ENCODE measurements at regions not wholly inside any gene's neighbourhood (a gene's known extent, or its start where the extent isn't known, plus 50 kb on each side); places are given as distances from the start of the nearest gene placed in this dataset.

DNA sequence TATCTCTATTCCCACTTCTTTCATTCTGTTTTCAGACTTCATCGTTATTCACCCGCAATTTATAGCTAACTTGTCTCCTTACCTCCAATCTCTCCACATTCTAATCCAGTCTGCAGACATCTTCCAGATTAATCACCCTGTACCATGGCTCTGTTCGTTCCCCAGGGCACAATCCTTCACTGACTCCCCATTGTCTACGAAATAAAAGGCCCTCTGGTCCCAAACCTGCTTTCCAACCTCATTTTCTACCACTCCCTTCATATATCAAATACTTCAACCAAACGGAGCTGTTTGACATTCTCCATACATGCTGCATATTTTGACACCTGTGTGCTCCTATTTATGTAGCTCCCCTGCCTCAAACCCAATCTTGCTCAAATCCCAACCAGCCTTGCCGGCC, 1720.6 kb upstream of the WWC1 start:
- WGBS (ENCODE audit: insufficient coverage, insufficient replicate concordance, low lambda C conversion rate, missing lambda C conversion rate): 21% methylated on average over 6 of the region's 6 CpGs
- Histone ChIP-seq H3K9me3 (replicated peaks; ENCODE audit: control insufficient read depth, insufficient read depth, low read length) (no peaks in the 10 kb centered on the region), H3K4me1 (ENCODE audit: control insufficient read depth, insufficient read depth, low read length) (no peaks in the 10 kb centered on the region), H3K36me3 (ENCODE audit: control insufficient read depth in 2 of 2, insufficient read depth in 2 of 2, low read length in 1 of 2) (no peaks in the 10 kb centered on the region), H3K4me2 (ENCODE audit: control insufficient read depth, insufficient read depth) (no peak overlapping the region), H4K20me1 (ENCODE audit: control insufficient read depth, insufficient read depth) (no peaks in the 10 kb centered on the region), H3K4me3 (no peak overlapping the region), H3K9ac (ENCODE audit: control insufficient read depth, insufficient read depth, low read length) (no peak overlapping the region), H3K79me2 (ENCODE audit: control insufficient read depth, insufficient read depth, low read length) (no peaks in the 10 kb centered on the region), H3K27me3 (replicated peaks in 1 of 2; ENCODE audit: control insufficient read depth in 2 of 2, insufficient read depth in 2 of 2, low read length in 1 of 2) (no peaks in the 10 kb centered on the region), H3K27ac (ENCODE audit: control insufficient read depth, insufficient read depth) (no peak overlapping the region), H2AFZ (ENCODE audit: control insufficient read depth, low read depth, low read length) (no peak overlapping the region)
- in situ Hi-C loops (cut with MboI): no loop called here
- TF ChIP-seq, protein P1, sequence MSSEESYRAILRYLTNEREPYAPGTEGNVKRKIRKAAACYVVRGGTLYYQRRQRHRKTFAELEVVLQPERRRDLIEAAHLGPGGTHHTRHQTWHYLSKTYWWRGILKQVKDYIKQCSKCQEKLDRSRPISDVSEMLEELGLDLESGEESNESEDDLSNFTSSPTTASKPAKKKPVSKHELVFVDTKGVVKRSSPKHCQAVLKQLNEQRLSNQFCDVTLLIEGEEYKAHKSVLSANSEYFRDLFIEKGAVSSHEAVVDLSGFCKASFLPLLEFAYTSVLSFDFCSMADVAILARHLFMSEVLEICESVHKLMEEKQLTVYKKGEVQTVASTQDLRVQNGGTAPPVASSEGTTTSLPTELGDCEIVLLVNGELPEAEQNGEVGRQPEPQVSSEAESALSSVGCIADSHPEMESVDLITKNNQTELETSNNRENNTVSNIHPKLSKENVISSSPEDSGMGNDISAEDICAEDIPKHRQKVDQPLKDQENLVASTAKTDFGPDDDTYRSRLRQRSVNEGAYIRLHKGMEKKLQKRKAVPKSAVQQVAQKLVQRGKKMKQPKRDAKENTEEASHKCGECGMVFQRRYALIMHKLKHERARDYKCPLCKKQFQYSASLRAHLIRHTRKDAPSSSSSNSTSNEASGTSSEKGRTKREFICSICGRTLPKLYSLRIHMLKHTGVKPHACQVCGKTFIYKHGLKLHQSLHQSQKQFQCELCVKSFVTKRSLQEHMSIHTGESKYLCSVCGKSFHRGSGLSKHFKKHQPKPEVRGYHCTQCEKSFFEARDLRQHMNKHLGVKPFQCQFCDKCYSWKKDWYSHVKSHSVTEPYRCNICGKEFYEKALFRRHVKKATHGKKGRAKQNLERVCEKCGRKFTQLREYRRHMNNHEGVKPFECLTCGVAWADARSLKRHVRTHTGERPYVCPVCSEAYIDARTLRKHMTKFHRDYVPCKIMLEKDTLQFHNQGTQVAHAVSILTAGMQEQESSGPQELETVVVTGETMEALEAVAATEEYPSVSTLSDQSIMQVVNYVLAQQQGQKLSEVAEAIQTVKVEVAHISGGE (CRISPR knock-in tag; IDR thresholded peaks at IDR 0.05): no peak
- TF ChIP-seq, protein P2, sequence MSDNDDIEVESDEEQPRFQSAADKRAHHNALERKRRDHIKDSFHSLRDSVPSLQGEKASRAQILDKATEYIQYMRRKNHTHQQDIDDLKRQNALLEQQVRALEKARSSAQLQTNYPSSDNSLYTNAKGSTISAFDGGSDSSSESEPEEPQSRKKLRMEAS (IDR thresholded peaks at IDR 0.05; ENCODE audit: low read depth, low read length): no peak
- RAD21 ChIA-PET (ENCODE audit: unreplicated experiment): no interaction called here
- POLR2A ChIA-PET: no interaction called here
- no peak for DNase-seq (ENCODE audit: low read depth, low spot score)
- SMC1A ChIA-PET (ENCODE audit: uncharacterized antibody, unreplicated experiment): interaction anchor here (1.1 kb wide), 1 partner anchor 13 kb away, joined by 3 read pairs; no protein-coding TSS in a partner anchor
- no peak for ATAC-seq
- intact Hi-C loops (cut with micrococcal nuclease; ENCODE audit: unreplicated experiment): no loop called here
- FAIRE-seq: no peak
- CTCF ChIA-PET: interaction anchor here (2.2 kb wide), 1 partner anchor 10 kb away, joined by 4 read pairs; no protein-coding TSS in a partner anchor
- no TSS peak for BruUV-seq (replicated peaks)

DNA sequence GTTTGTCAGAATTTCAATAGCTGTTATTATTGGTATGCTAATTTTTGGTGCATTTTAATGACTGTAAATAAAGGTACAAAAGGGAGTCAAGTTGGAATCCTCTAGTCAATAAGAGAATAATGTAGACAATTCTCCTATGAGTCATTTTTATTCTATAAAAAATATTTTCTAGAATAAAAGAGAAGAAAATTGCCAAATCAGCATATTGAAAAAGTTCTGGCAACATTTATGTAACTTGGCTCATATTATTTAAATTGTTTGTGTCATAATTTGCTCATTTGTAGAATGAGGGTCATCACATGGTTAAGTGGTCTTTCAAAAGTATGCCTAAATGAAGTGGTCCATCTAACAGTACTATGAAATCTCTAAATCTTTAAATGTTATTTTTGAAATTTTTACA, 1719.8 kb upstream of the WWC1 start:
- ATAC-seq: no peak
- intact Hi-C loops (cut with micrococcal nuclease; ENCODE audit: unreplicated experiment): no loop called here
- TF ChIP-seq, protein P3, sequence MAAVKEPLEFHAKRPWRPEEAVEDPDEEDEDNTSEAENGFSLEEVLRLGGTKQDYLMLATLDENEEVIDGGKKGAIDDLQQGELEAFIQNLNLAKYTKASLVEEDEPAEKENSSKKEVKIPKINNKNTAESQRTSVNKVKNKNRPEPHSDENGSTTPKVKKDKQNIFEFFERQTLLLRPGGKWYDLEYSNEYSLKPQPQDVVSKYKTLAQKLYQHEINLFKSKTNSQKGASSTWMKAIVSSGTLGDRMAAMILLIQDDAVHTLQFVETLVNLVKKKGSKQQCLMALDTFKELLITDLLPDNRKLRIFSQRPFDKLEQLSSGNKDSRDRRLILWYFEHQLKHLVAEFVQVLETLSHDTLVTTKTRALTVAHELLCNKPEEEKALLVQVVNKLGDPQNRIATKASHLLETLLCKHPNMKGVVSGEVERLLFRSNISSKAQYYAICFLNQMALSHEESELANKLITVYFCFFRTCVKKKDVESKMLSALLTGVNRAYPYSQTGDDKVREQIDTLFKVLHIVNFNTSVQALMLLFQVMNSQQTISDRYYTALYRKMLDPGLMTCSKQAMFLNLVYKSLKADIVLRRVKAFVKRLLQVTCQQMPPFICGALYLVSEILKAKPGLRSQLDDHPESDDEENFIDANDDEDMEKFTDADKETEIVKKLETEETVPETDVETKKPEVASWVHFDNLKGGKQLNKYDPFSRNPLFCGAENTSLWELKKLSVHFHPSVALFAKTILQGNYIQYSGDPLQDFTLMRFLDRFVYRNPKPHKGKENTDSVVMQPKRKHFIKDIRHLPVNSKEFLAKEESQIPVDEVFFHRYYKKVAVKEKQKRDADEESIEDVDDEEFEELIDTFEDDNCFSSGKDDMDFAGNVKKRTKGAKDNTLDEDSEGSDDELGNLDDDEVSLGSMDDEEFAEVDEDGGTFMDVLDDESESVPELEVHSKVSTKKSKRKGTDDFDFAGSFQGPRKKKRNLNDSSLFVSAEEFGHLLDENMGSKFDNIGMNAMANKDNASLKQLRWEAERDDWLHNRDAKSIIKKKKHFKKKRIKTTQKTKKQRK (IDR thresholded peaks at IDR 0.05; ENCODE audit: low read depth, low read length): no peak
- TF ChIP-seq, protein P4, sequence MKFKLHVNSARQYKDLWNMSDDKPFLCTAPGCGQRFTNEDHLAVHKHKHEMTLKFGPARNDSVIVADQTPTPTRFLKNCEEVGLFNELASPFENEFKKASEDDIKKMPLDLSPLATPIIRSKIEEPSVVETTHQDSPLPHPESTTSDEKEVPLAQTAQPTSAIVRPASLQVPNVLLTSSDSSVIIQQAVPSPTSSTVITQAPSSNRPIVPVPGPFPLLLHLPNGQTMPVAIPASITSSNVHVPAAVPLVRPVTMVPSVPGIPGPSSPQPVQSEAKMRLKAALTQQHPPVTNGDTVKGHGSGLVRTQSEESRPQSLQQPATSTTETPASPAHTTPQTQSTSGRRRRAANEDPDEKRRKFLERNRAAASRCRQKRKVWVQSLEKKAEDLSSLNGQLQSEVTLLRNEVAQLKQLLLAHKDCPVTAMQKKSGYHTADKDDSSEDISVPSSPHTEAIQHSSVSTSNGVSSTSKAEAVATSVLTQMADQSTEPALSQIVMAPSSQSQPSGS (IDR thresholded peaks at IDR 0.05; ENCODE audit: low read length): no peak
- TF ChIP-seq HDAC6 (IDR thresholded peaks at IDR 0.05; ENCODE audit: unreplicated experiment) (no peak), POLR2AphosphoS5 (IDR thresholded peaks at IDR 0.05; ENCODE audit: low read length) (no peak), JUND (IDR thresholded peaks at IDR 0.05; ENCODE audit: low read depth, low read length) (no peak)
- TF ChIP-seq, protein P5, sequence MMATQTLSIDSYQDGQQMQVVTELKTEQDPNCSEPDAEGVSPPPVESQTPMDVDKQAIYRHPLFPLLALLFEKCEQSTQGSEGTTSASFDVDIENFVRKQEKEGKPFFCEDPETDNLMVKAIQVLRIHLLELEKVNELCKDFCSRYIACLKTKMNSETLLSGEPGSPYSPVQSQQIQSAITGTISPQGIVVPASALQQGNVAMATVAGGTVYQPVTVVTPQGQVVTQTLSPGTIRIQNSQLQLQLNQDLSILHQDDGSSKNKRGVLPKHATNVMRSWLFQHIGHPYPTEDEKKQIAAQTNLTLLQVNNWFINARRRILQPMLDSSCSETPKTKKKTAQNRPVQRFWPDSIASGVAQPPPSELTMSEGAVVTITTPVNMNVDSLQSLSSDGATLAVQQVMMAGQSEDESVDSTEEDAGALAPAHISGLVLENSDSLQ (IDR thresholded peaks at IDR 0.05): no peak

More for the DNA sequence above, 1719.8 kb upstream of the WWC1 start:
- no peak overlapping the region for H3K4me2 ChIP-seq (ENCODE audit: control insufficient read depth, insufficient read depth)
- no peaks in the 10 kb centered on the region for H3K4me1 ChIP-seq (ENCODE audit: control insufficient read depth, insufficient read depth, low read length)
- H3K27ac ChIP-seq (ENCODE audit: control insufficient read depth, insufficient read depth): no peak overlapping the region
- no peak overlapping the region for H2AFZ ChIP-seq (ENCODE audit: control insufficient read depth, low read depth, low read length)
- H3K4me3 ChIP-seq: no peak overlapping the region
- POLR2A ChIA-PET: no interaction called here
- no peak for DNase-seq (ENCODE audit: low read depth, low spot score)
- no peaks in the 10 kb centered on the region for H3K27me3 ChIP-seq (replicated peaks in 1 of 2; ENCODE audit: control insufficient read depth in 2 of 2, insufficient read depth in 2 of 2, low read length in 1 of 2)
- no peak overlapping the region for H3K9ac ChIP-seq (ENCODE audit: control insufficient read depth, insufficient read depth, low read length)
- FAIRE-seq: no peak
- in situ Hi-C loops (cut with MboI): no loop called here
- SMC1A ChIA-PET (ENCODE audit: uncharacterized antibody, unreplicated experiment): interaction anchor here (0.6 kb wide), 1 partner anchor 39 kb away, joined by 5 read pairs; no protein-coding TSS in a partner anchor
- H3K79me2 ChIP-seq (ENCODE audit: control insufficient read depth, insufficient read depth, low read length): no peaks in the 10 kb centered on the region
- no peaks in the 10 kb centered on the region for H4K20me1 ChIP-seq (ENCODE audit: control insufficient read depth, insufficient read depth)
- RAD21 ChIA-PET (ENCODE audit: unreplicated experiment): no interaction called here
- no TSS peak for BruUV-seq (replicated peaks)
- H3K36me3 ChIP-seq (ENCODE audit: control insufficient read depth in 2 of 2, insufficient read depth in 2 of 2, low read length in 1 of 2): no peaks in the 10 kb centered on the region
- H3K9me3 ChIP-seq (replicated peaks; ENCODE audit: control insufficient read depth, insufficient read depth, low read length): no peaks in the 10 kb centered on the region
- CTCF ChIA-PET: interaction anchor here (2.2 kb wide), 1 partner anchor 10 kb away, joined by 4 read pairs; no protein-coding TSS in a partner anchor

Data from GM12878 (cell line).